ENCODE measurements at regions not wholly inside any gene's neighbourhood (a gene's known extent, or its start where the extent isn't known, plus 50 kb on each side); places are given as distances from the start of the nearest gene placed in this dataset.

- BruUV-seq (replicated peaks) = no TSS peak
- no peaks in the 10 kb centered on the region for H3K9me3 Mint-ChIP-seq (ENCODE audit: low read depth, unreplicated experiment)
- H3K4me1 Mint-ChIP-seq (ENCODE audit: low read depth, unreplicated experiment) = no peaks in the 10 kb centered on the region
- no peak overlapping the region for H3K27ac Mint-ChIP-seq (ENCODE audit: unreplicated experiment)
- intact Hi-C loops (cut with micrococcal nuclease; ENCODE audit: unreplicated experiment) = no loop called here
- no peak for TF ChIP-seq CTCF (IDR thresholded peaks at IDR 0.05; ENCODE audit: unreplicated experiment)
- no peak for DNase-seq
- no peaks in the 10 kb centered on the region for H3K36me3 Mint-ChIP-seq (ENCODE audit: insufficient read depth, unreplicated experiment)
- no peaks in the 10 kb centered on the region for H3K27me3 Mint-ChIP-seq (ENCODE audit: unreplicated experiment)
- CTCF ChIA-PET = no interaction called here
- no peak overlapping the region for H3K4me3 Mint-ChIP-seq (ENCODE audit: low read depth, unreplicated experiment)
Observed at GRCh38 chr4:149933883-149934282, 118.2 kb upstream of the IQCM start.

GRCh38 chr4:149949381-149949780 lies 128.9 kb upstream of the DCLK2 start:
- H3K27ac Mint-ChIP-seq (ENCODE audit: unreplicated experiment) = no peak overlapping the region
- H3K36me3 Mint-ChIP-seq (ENCODE audit: insufficient read depth, unreplicated experiment) = no peaks in the 10 kb centered on the region
- no peak for DNase-seq
- no peak for TF ChIP-seq CTCF (IDR thresholded peaks at IDR 0.05; ENCODE audit: unreplicated experiment)
- intact Hi-C loops (cut with micrococcal nuclease; ENCODE audit: unreplicated experiment) = no loop called here
- CTCF ChIA-PET = no interaction called here
- H3K27me3 Mint-ChIP-seq (ENCODE audit: unreplicated experiment) = no peaks in the 10 kb centered on the region
- H3K4me3 Mint-ChIP-seq (ENCODE audit: low read depth, unreplicated experiment) = no peak overlapping the region
- no TSS peak for BruUV-seq (replicated peaks)
- H3K9me3 Mint-ChIP-seq (ENCODE audit: low read depth, unreplicated experiment) = no peaks in the 10 kb centered on the region
- H3K4me1 Mint-ChIP-seq (ENCODE audit: low read depth, unreplicated experiment) = no peaks in the 10 kb centered on the region

GRCh38 chr4:149951152-149951900 lies 126.9 kb upstream of the DCLK2 start:
- CTCF ChIA-PET = no interaction called here
- BruUV-seq (replicated peaks) = no TSS peak
- intact Hi-C loops (cut with micrococcal nuclease; ENCODE audit: unreplicated experiment) = no loop called here
- H3K27me3 Mint-ChIP-seq (ENCODE audit: unreplicated experiment) = no peaks in the 10 kb centered on the region
- H3K4me1 Mint-ChIP-seq (ENCODE audit: low read depth, unreplicated experiment) = no peaks in the 10 kb centered on the region
- no peaks in the 10 kb centered on the region for H3K36me3 Mint-ChIP-seq (ENCODE audit: insufficient read depth, unreplicated experiment)
- no peak overlapping the region for H3K4me3 Mint-ChIP-seq (ENCODE audit: low read depth, unreplicated experiment)
- no peak for DNase-seq
- no peak overlapping the region for H3K27ac Mint-ChIP-seq (ENCODE audit: unreplicated experiment)
- no peaks in the 10 kb centered on the region for H3K9me3 Mint-ChIP-seq (ENCODE audit: low read depth, unreplicated experiment)
- no peak for TF ChIP-seq CTCF (IDR thresholded peaks at IDR 0.05; ENCODE audit: unreplicated experiment)

- TF ChIP-seq CTCF (IDR thresholded peaks at IDR 0.05; ENCODE audit: unreplicated experiment) = no peak
- H3K36me3 Mint-ChIP-seq (ENCODE audit: insufficient read depth, unreplicated experiment) = no peaks in the 10 kb centered on the region
- intact Hi-C loops (cut with micrococcal nuclease; ENCODE audit: unreplicated experiment) = no loop called here
- CTCF ChIA-PET = no interaction called here
- no TSS peak for BruUV-seq (replicated peaks)
- H3K27me3 Mint-ChIP-seq (ENCODE audit: unreplicated experiment) = no peaks in the 10 kb centered on the region
- H3K4me3 Mint-ChIP-seq (ENCODE audit: low read depth, unreplicated experiment) = no peak overlapping the region
- no peak overlapping the region for H3K27ac Mint-ChIP-seq (ENCODE audit: unreplicated experiment)
- no peaks in the 10 kb centered on the region for H3K4me1 Mint-ChIP-seq (ENCODE audit: low read depth, unreplicated experiment)
- H3K9me3 Mint-ChIP-seq (ENCODE audit: low read depth, unreplicated experiment) = no peaks in the 10 kb centered on the region
- no peak for DNase-seq
Observed at GRCh38 chr4:149952101-149952500, 126.1 kb upstream of the DCLK2 start.

All from Calu3 (cell line).